OCI-LY7 (cell line): ENCODE measurements at regions not wholly inside any gene's neighbourhood (a gene's known extent, or its start where the extent isn't known, plus 50 kb on each side); places are given as distances from the start of the nearest gene placed in this dataset.

Source experiments
- BruUV-seq: library from RNA; stranded (reverse); fragments of 400-500 nt; replicated peaks from 2 replicates; lab custom pipeline; 2021; lab: Mats Ljungman, UMichigan
- CTCF ChIA-PET: fragments of 300-600 bp; sonication (Branson Sonifier 250); formaldehyde crosslinking; loops from one replicate; lab custom pipeline; 2022; ENCODE audit warnings: antibody characterized with exemption; ENCODE audit not compliant: unreplicated experiment; lab: Charles Lee
- POLR2A ChIA-PET: fragments of 300-600 bp; sonication (Branson Sonifier 250); formaldehyde crosslinking; loops from one replicate; lab custom pipeline; 2022; ENCODE audit warnings: antibody characterized with exemption; lab: Charles Lee
- DNase-seq: peaks from one replicate; pipeline ENCODE4 v3.0.0-alpha.2; 2015; ENCODE audit warnings: low spot score
- H2AFZ ChIP-seq: fragments of 200-600 bp; sonication (generic), shearing (Covaris generic); 2 replicates; pipeline ENCODE4 v1.6.1; 2014; ENCODE audit warnings: mild to moderate bottlenecking, antibody characterized with exemption, low read length, moderate library complexity
- H3K27ac ChIP-seq: fragments of 200-600 bp; sonication (generic); 2 replicates; pipeline ENCODE4 v1.5.1; 2014; ENCODE audit warnings: mixed run types, low read depth, mild to moderate bottlenecking, moderate library complexity, low read length, inconsistent platforms; ENCODE audit not compliant: poor library complexity, severe bottlenecking
- H3K36me3 ChIP-seq: fragments of 200-600 bp; sonication (generic); 2 replicates; pipeline ENCODE4 v1.6.1; 2014; ENCODE audit warnings: mild to moderate bottlenecking, antibody characterized with exemption, low read length, moderate library complexity, mixed read lengths; ENCODE audit not compliant: insufficient read depth
- H3K4me1 ChIP-seq: fragments of 200-600 bp; sonication (generic); 2 replicates; pipeline ENCODE4 v1.5.1; 2014; ENCODE audit warnings: mild to moderate bottlenecking, low read length; ENCODE audit not compliant: insufficient read depth, poor library complexity, severe bottlenecking
- H3K4me2 ChIP-seq: fragments of 200-600 bp; sonication (generic); 2 replicates; pipeline ENCODE4 v1.6.1; 2014; ENCODE audit warnings: mild to moderate bottlenecking, low read length
- H3K4me3 ChIP-seq: fragments of 200-600 bp; sonication (generic); 2 replicates; pipeline ENCODE4 v1.5.1; 2014; ENCODE audit warnings: mild to moderate bottlenecking, low read depth, low read length; ENCODE audit not compliant: poor library complexity, severe bottlenecking
- H3K79me2 ChIP-seq: fragments of 200-600 bp; sonication (generic); 2 replicates; pipeline ENCODE4 v1.6.1; 2016; ENCODE audit warnings: low read depth, mild to moderate bottlenecking, low read length, moderate library complexity, mixed read lengths; ENCODE audit not compliant: insufficient read depth
- H3K9me2 ChIP-seq: fragments of 200-600 bp; sonication (generic); 2 replicates; pipeline ENCODE4 v1.6.1; 2016; ENCODE audit warnings: mild to moderate bottlenecking, low read length, mixed read lengths; ENCODE audit not compliant: insufficient read depth
- H3K9me3 ChIP-seq: fragments of 200-600 bp; sonication (generic); 2 replicates; pipeline ENCODE4 v1.6.1; 2014; ENCODE audit warnings: mild to moderate bottlenecking, mixed run types, low read length, mixed read lengths
- H4K20me1 ChIP-seq: fragments of 200-600 bp; sonication (generic); 2 replicates; pipeline ENCODE4 v1.6.1; 2014; ENCODE audit warnings: mild to moderate bottlenecking, antibody characterized with exemption, low read length, moderate library complexity, mixed read lengths; ENCODE audit not compliant: insufficient read depth
- CTCF ChIP-seq: fragments of 200-600 bp; sonication (generic); conservative IDR thresholded peaks from 2 replicates; pipeline ENCODE4 v1.5.1; 2014; ENCODE audit warnings: mild to moderate bottlenecking, antibody characterized with exemption, low read length, moderate library complexity, mixed read lengths
- EZH2phosphoT487 ChIP-seq: fragments of 200-600 bp; sonication (generic); IDR thresholded peaks from 2 replicates; pipeline ENCODE4 v1.6.1; 2018; ENCODE audit warnings: low read depth, borderline replicate concordance, mild to moderate bottlenecking, mixed run types, antibody characterized with exemption, low read length, moderate library complexity, mixed read lengths
- intact Hi-C: fragments of 100-400 bp; cut with micrococcal nuclease; formaldehyde crosslinking; loops from one replicate; pipeline ENCODE4 v1.10.0; 2022; ENCODE audit not compliant: unreplicated experiment

GRCh38 chr6:104357928-104358327 is 501.8 kb downstream of the HACE1 start:
- no peak overlapping the region for H3K4me2 ChIP-seq
- no TSS peak for BruUV-seq
- H2AFZ ChIP-seq, result no peak overlapping the region
- H4K20me1 ChIP-seq, result no peaks in the 10 kb centered on the region
- POLR2A ChIA-PET, result no interaction called here
- no peaks in the 10 kb centered on the region for H3K4me1 ChIP-seq
- no peaks in the 10 kb centered on the region for H3K79me2 ChIP-seq
- H3K9me3 ChIP-seq, result no peaks in the 10 kb centered on the region
- no peaks in the 10 kb centered on the region for H3K36me3 ChIP-seq
- no peak overlapping the region for H3K4me3 ChIP-seq
- intact Hi-C loops, result no loop called here
- H3K27ac ChIP-seq, result no peak overlapping the region
- CTCF ChIA-PET, result no interaction called here
- no peaks in the 10 kb centered on the region for H3K9me2 ChIP-seq
- no peak for DNase-seq
- TF ChIP-seq CTCF (no peak), EZH2phosphoT487 (no peak)

GRCh38 chr6:104356197-104356596 is 503.5 kb downstream of the HACE1 start:
- POLR2A ChIA-PET, result interaction anchor here (0.7 kb wide), 1 partner anchor 214 kb away, joined by 3 read pairs; no protein-coding TSS in a partner anchor
- CTCF ChIA-PET, result no interaction called here

More at GRCh38 chr6:104356197-104356596, 503.5 kb downstream of the HACE1 start:
- Histone ChIP-seq H4K20me1 (no peaks in the 10 kb centered on the region), H3K4me2 (no peak overlapping the region), H3K4me1 (no peaks in the 10 kb centered on the region), H3K27ac (no peak overlapping the region), H3K9me2 (no peaks in the 10 kb centered on the region), H3K36me3 (no peaks in the 10 kb centered on the region), H2AFZ (no peak overlapping the region), H3K4me3 (no peak overlapping the region), H3K79me2 (no peaks in the 10 kb centered on the region), H3K9me3 (no peaks in the 10 kb centered on the region)
- intact Hi-C loops, result no loop called here
- no TSS peak for BruUV-seq
- no peak for TF ChIP-seq CTCF
- no peak for TF ChIP-seq EZH2phosphoT487
- no peak for DNase-seq
